H1 (cell line): ENCODE measurements at regions not wholly inside any gene's neighbourhood (a gene's known extent, or its start where the extent isn't known, plus 50 kb on each side); places are given as distances from the start of the nearest gene placed in this dataset.

ENCODE experiments used
- CBX8 ChIP-seq: fragments of 300-800, 300-1000 bp; sonication (generic); IDR thresholded peaks from 2 replicates; pipeline ENCODE4 v1.7.1; 2016; ENCODE audit warnings: low read depth, low read length, borderline replicate concordance
- CHD1 ChIP-seq: IDR thresholded peaks from 2 replicates; pipeline ENCODE4 v1.6.1; 2012; ENCODE audit warnings: low read depth, low read length, improper control_type of control experiment
- CHD7 ChIP-seq: fragments of 300-600 bp; sonication (generic); IDR thresholded peaks from 2 replicates; pipeline ENCODE4 v1.7.1; 2012; ENCODE audit warnings: low read length, moderate library complexity, mild to moderate bottlenecking, inconsistent platforms; ENCODE audit not compliant: insufficient replicate concordance
- CTBP2 ChIP-seq: IDR thresholded peaks from 2 replicates; pipeline ENCODE4 v1.7.0; 2011; ENCODE audit warnings: borderline replicate concordance, mild to moderate bottlenecking, moderate library complexity, mixed read lengths, low read length; ENCODE audit not compliant: insufficient read depth, insufficient read length
- EGR1 ChIP-seq: IDR thresholded peaks from 2 replicates; pipeline ENCODE4 v1.6.1; 2011; ENCODE audit warnings: low read depth, low read length, borderline replicate concordance
- POU5F1 ChIP-seq: IDR thresholded peaks from 2 replicates; pipeline ENCODE4 v1.6.1; 2011; ENCODE audit warnings: low read depth, mild to moderate bottlenecking, low read length, moderate library complexity
- RNF2 ChIP-seq: fragments of 200-900, 300-1000 bp; sonication (generic); IDR thresholded peaks from 2 replicates; pipeline ENCODE4 v1.7.1; 2016; ENCODE audit warnings: borderline replicate concordance, low read depth, mild to moderate bottlenecking, antibody characterized with exemption, low read length; ENCODE audit not compliant: poor library complexity, severe bottlenecking; ENCODE audit errors: missing control alignments
- RXRA ChIP-seq: IDR thresholded peaks from 2 replicates; pipeline ENCODE4 v1.6.1; 2011; ENCODE audit warnings: low read depth, mild to moderate bottlenecking, low read length, moderate library complexity; ENCODE audit not compliant: insufficient read depth
- SAP30 ChIP-seq: fragments of 300-600 bp; sonication (generic); IDR thresholded peaks from 2 replicates; pipeline ENCODE4 v1.7.1; 2012; ENCODE audit warnings: low read length, moderate library complexity, mild to moderate bottlenecking, inconsistent platforms; ENCODE audit not compliant: insufficient read depth, insufficient replicate concordance
- TEAD4 ChIP-seq: IDR thresholded peaks from 2 replicates; pipeline ENCODE4 v1.6.1; 2012; ENCODE audit warnings: low read depth, low read length, inconsistent platforms, mixed read lengths

GRCh38 chr6:21807299-21808044 lies 213.9 kb downstream of the SOX4 start (continued):
- no peak for TF ChIP-seq CBX8
- no peak for TF ChIP-seq SAP30
- TF ChIP-seq EGR1: no peak
- no peak for TF ChIP-seq CHD7
- TF ChIP-seq TEAD4: no peak
- TF ChIP-seq CHD1: no peak
- TF ChIP-seq RXRA: no peak
- no peak for TF ChIP-seq POU5F1
- TF ChIP-seq CTBP2: no peak
- TF ChIP-seq RNF2: no peak
- TF ChIP-seq, all 59 proteins: peak for 0
